ENCODE measurements at regions not wholly inside any gene's neighbourhood (a gene's known extent, or its start where the extent isn't known, plus 50 kb on each side); places are given as distances from the start of the nearest gene placed in this dataset.

DNA sequence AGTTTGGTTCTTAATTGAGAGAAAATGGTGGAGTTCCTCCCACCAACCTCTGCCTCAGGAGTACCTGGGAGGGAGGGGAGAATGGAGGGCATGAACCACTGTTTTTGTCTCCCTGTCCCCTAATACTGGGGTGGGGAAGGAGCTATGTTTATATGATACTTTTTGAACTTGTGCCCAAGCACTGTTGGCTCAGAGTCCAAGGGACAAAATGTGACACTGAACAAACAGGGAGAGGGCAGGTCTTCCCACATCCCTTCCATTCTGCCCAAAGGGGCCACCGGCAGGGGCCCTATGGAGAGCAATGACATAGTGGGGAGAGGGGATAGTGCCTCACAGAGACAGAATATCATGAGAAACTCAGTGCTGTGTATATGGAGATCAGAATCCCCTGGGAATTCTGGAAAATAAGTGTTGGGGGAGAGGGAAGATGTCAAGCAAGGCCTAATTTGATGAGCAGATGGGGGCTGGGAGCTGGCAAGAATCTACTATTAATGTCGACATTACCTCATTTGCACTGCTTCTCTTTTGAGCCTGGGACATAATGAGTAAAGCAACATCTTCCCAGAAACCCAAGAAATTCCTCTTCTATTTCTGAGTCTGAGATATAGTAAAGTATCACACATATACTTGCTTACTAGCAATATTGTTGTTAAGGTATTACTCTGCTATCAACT, 180.6 kb downstream of the CYP26A1 start:
- no peak overlapping the region for H3K27ac ChIP-seq
- no peak for TF ChIP-seq POLR2A (IDR thresholded peaks at IDR 0.05)
- TF ChIP-seq, protein P1, sequence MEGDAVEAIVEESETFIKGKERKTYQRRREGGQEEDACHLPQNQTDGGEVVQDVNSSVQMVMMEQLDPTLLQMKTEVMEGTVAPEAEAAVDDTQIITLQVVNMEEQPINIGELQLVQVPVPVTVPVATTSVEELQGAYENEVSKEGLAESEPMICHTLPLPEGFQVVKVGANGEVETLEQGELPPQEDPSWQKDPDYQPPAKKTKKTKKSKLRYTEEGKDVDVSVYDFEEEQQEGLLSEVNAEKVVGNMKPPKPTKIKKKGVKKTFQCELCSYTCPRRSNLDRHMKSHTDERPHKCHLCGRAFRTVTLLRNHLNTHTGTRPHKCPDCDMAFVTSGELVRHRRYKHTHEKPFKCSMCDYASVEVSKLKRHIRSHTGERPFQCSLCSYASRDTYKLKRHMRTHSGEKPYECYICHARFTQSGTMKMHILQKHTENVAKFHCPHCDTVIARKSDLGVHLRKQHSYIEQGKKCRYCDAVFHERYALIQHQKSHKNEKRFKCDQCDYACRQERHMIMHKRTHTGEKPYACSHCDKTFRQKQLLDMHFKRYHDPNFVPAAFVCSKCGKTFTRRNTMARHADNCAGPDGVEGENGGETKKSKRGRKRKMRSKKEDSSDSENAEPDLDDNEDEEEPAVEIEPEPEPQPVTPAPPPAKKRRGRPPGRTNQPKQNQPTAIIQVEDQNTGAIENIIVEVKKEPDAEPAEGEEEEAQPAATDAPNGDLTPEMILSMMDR (IDR thresholded peaks at IDR 0.05) = no peak
- WGBS, 2 donors = 80 to 93% methylated on average over 2 of the region's 2 CpGs
- no peak for DNase-seq
- no peaks in the 10 kb centered on the region for H3K36me3 ChIP-seq (replicated peaks in 1 of 2; ENCODE audit: insufficient read depth in 1 of 2, low read depth in 2 of 2)
- no peak overlapping the region for H3K4me3 ChIP-seq
- no peaks in the 10 kb centered on the region for H3K9me3 ChIP-seq
- intact Hi-C loops (cut with DNase I) = no loop called here
- no peaks in the 10 kb centered on the region for H3K4me1 ChIP-seq
- H3K27me3 ChIP-seq = no peaks in the 10 kb centered on the region
- no peak for ATAC-seq

DNA sequence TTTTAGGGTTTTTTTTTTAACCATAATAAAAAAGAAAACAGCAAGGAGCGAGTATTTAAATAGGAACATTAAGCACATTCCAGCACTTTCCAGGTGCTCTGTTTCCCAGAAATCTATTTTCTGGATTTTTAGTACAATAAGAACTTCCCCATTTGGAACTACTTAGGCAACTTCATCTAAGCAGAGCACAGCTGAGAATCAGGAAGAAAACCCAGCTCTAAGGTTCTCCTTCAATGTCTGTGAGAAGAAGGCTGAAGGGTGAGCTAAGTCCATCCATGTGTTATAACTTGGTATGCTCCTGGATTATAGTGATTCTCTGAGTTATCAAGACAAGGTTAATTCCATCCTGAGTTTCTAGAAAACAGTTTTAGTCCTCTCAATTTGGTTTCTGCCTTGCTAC, 181.9 kb downstream of the CYP26A1 start:
- H3K27ac ChIP-seq = no peak overlapping the region
- WGBS, 2 donors = 56 to 90% methylated on average over 1 of the region's 1 CpG
- TF ChIP-seq, protein P1 (IDR thresholded peaks at IDR 0.05) = no peak
- TF ChIP-seq POLR2A (IDR thresholded peaks at IDR 0.05) = no peak
- H3K36me3 ChIP-seq (replicated peaks in 1 of 2; ENCODE audit: insufficient read depth in 1 of 2, low read depth in 2 of 2) = no peaks in the 10 kb centered on the region
- intact Hi-C loops (cut with DNase I) = no loop called here
- no peaks in the 10 kb centered on the region for H3K27me3 ChIP-seq
- no peaks in the 10 kb centered on the region for H3K4me1 ChIP-seq
- DNase-seq = no peak
- no peak for ATAC-seq
- no peaks in the 10 kb centered on the region for H3K9me3 ChIP-seq
- H3K4me3 ChIP-seq = no peak overlapping the region

Measured in body of pancreas (tissue), 4 donors.